CD4-positive, alpha-beta T cell treated with Interleukin-4 for 1 hour (primary cell): ENCODE measurements at regions not wholly inside any gene's neighbourhood (a gene's known extent, or its start where the extent isn't known, plus 50 kb on each side); places are given as distances from the start of the nearest gene placed in this dataset.

Source experiments
- DNase-seq, 2 donors: peaks; one replicate each; pipeline ENCODE4 v3.0.0-alpha.2; 2020 to 2022

GRCh38 chr4:136743238-136743637 lies 789.1 kb downstream of the PCDH18 start:
- no peak for DNase-seq

- no peak for DNase-seq
Measured at GRCh38 chr4:136742333-136742732, 790.0 kb downstream of the PCDH18 start.

GRCh38 chr4:136741468-136741867 lies 790.8 kb downstream of the PCDH18 start:
- no peak for DNase-seq

- DNase-seq: no peak
Measured at GRCh38 chr4:136740326-136740725, 792.0 kb downstream of the PCDH18 start.

- no peak for DNase-seq
Measured at GRCh38 chr4:136737066-136737465, 795.2 kb downstream of the PCDH18 start.

GRCh38 chr4:136731025-136731424 lies 801.3 kb downstream of the PCDH18 start:
- no peak for DNase-seq

- DNase-seq: no peak
Measured at GRCh38 chr4:136725286-136726081, 806.8 kb downstream of the PCDH18 start.

- DNase-seq: no peak
Measured at GRCh38 chr4:136713140-136713539, 819.2 kb downstream of the PCDH18 start.

- DNase-seq: no peak
Measured at GRCh38 chr4:136709897-136710296, 822.4 kb downstream of the PCDH18 start.

GRCh38 chr4:136706942-136707341 lies 825.4 kb downstream of the PCDH18 start:
- no peak for DNase-seq

- DNase-seq: no peak
Measured at GRCh38 chr4:136699905-136700304, 832.4 kb downstream of the PCDH18 start.

- DNase-seq: no peak
Measured at GRCh38 chr4:136691607-136692006, 840.7 kb downstream of the PCDH18 start.

GRCh38 chr4:136690360-136690759 lies 841.9 kb downstream of the PCDH18 start:
- no peak for DNase-seq

GRCh38 chr4:136687596-136687995 lies 844.7 kb downstream of the PCDH18 start:
- DNase-seq: no peak

- DNase-seq: no peak
Measured at GRCh38 chr4:136687118-136687517, 845.2 kb downstream of the PCDH18 start.

GRCh38 chr4:136680761-136681160 lies 851.5 kb downstream of the PCDH18 start:
- no peak for DNase-seq

GRCh38 chr4:136680271-136680670 lies 852.0 kb downstream of the PCDH18 start:
- DNase-seq: no peak

- DNase-seq: no peak
Measured at GRCh38 chr4:136670265-136670664, 862.0 kb downstream of the PCDH18 start.

- DNase-seq: no peak
Measured at GRCh38 chr4:136664988-136665387, 867.3 kb downstream of the PCDH18 start.

GRCh38 chr4:136662539-136662938 lies 869.8 kb downstream of the PCDH18 start:
- no peak for DNase-seq

- DNase-seq: no peak
Measured at GRCh38 chr4:136653640-136654406, 878.5 kb downstream of the PCDH18 start.

GRCh38 chr4:136651932-136652331 lies 880.4 kb downstream of the PCDH18 start:
- no peak for DNase-seq

GRCh38 chr4:136651278-136651667 lies 881.0 kb downstream of the PCDH18 start:
- DNase-seq: no peak
